K562 (cell line): ENCODE measurements at regions not wholly inside any gene's neighbourhood (a gene's known extent, or its start where the extent isn't known, plus 50 kb on each side); places are given as distances from the start of the nearest gene placed in this dataset.

ENCODE experiments used
- ATAC-seq: fragments of 200-7000 bp; cut with Tn5 transposase; 3 replicates; pipeline ENCODE4 v1.9.1; 2020; ENCODE audit warnings: moderate library complexity
- BruUV-seq: library from RNA; stranded (reverse); fragments of 400-500 nt; replicated peaks from 2 replicates; lab custom pipeline; 2021; lab: Mats Ljungman, UMichigan
- CTCF ChIA-PET: fragments of 300-600 bp; formaldehyde crosslinking; extraction: SDS; loops from one replicate; lab custom pipeline; 2021; ENCODE audit warnings: low intra/inter-chr PET ratio; lab: Yijun Ruan, JAX
- POLR2A ChIA-PET: fragments of 300-600, 350-650 bp; sonication (Branson Sonifier 250); formaldehyde crosslinking; extraction: SDS; loops from one replicate; lab custom pipeline; 2021; ENCODE audit warnings: antibody characterized with exemption, inconsistent platforms; lab: Yijun Ruan, JAX
- DNase-seq, 4 experiments: peaks; one replicate each; pipeline versions ENCODE4 v3.0.0 to v3.0.0-alpha.2; 2011 to 2018; ENCODE audit warnings: low spot score in 3 of 4, mixed read lengths in 3 of 4; ENCODE audit errors: extremely low read depth in 1 of 4
- FAIRE-seq: peaks from 2 replicates; lab custom pipeline; 2011; peaks lifted over from hg19 to GRCh38; lab: Jason Lieb, UNC
- H2AFZ ChIP-seq: 2 replicates; pipeline ENCODE4 v1.6.0; 2011; ENCODE audit warnings: low read depth, low read length, control low read depth, inconsistent platforms
- H3K27ac ChIP-seq: fragments of 200-600 bp; 3 replicates; pipeline ENCODE4 v1.8.0; 2011; ENCODE audit warnings: low read depth, mild to moderate bottlenecking, control low read depth, inconsistent platforms, low read length, moderate library complexity, mixed read lengths; ENCODE audit errors: extremely low read depth
- H3K27me3 ChIP-seq, 2 experiments: fragments of 300-600 bp in 1 of 2; 2 replicates in 1 of 2; 3 replicates in 1 of 2; pipeline versions ENCODE4 v1.6.0 to v1.8.0; 2011; ENCODE audit warnings: inconsistent platforms in 2 of 2, low read length in 2 of 2, mild to moderate bottlenecking in 1 of 2, mixed read lengths in 1 of 2, moderate library complexity in 1 of 2; ENCODE audit not compliant: control insufficient read depth in 2 of 2, insufficient read depth in 2 of 2
- H3K36me3 ChIP-seq: fragments of 300-600 bp; 3 replicates; pipeline ENCODE4 v1.8.0; 2011; ENCODE audit warnings: mild to moderate bottlenecking, low read length, inconsistent platforms; ENCODE audit not compliant: control insufficient read depth, insufficient read depth
- H3K4me1 ChIP-seq, 2 experiments: fragments of 200-600 bp in 1 of 2; replicated peaks in 1 of 2; 2 replicates in 1 of 2; 3 replicates in 1 of 2; pipeline versions ENCODE4 v1.5.1 to v1.8.0; 2011; ENCODE audit warnings: inconsistent platforms in 2 of 2, low read length in 2 of 2, mild to moderate bottlenecking in 1 of 2, mixed read lengths in 1 of 2, moderate library complexity in 1 of 2; ENCODE audit not compliant: control insufficient read depth in 2 of 2, insufficient read depth in 2 of 2
- H3K4me2 ChIP-seq: 2 replicates; pipeline ENCODE4 v1.6.1; 2011; ENCODE audit warnings: low read length, control low read depth, inconsistent platforms, mixed read lengths; ENCODE audit not compliant: insufficient read depth
- H3K4me3 ChIP-seq: fragments of 200-600 bp; sonication (generic), shearing (Covaris generic); 2 replicates; pipeline ENCODE4 v1.5.1; 2016; ENCODE audit warnings: control low read depth, inconsistent platforms
- H3K79me2 ChIP-seq: fragments of 200-600 bp; 3 replicates; pipeline ENCODE4 v1.8.0; 2011; ENCODE audit warnings: low read length, inconsistent platforms; ENCODE audit not compliant: control insufficient read depth, insufficient read depth
- H3K9ac ChIP-seq, 2 experiments: 2 replicates each; pipeline versions ENCODE4 v1.6.0 to v1.6.1; 2011; ENCODE audit warnings: low read depth in 2 of 2, low read length in 2 of 2, control low read depth in 1 of 2, inconsistent platforms in 1 of 2, mild to moderate bottlenecking in 1 of 2, mixed read lengths in 1 of 2; ENCODE audit not compliant: insufficient read depth in 1 of 2
- H3K9me1 ChIP-seq: one replicate; pipeline ENCODE4 v1.6.0; 2011; ENCODE audit warnings: inconsistent platforms, mild to moderate bottlenecking, low read length, moderate library complexity; ENCODE audit not compliant: control insufficient read depth, insufficient read depth
- H3K9me3 ChIP-seq: replicated peaks from 2 replicates; pipeline ENCODE4 v1.5.1; 2011; ENCODE audit warnings: low read depth, low read length, inconsistent platforms; ENCODE audit not compliant: control insufficient read depth, insufficient read depth
- H4K20me1 ChIP-seq: replicated peaks from 2 replicates; pipeline ENCODE4 v1.6.1; 2011; ENCODE audit warnings: low read length, inconsistent platforms, mixed read lengths; ENCODE audit not compliant: control insufficient read depth, insufficient read depth
- CREBBP ChIP-seq: IDR thresholded peaks from one replicate; pipeline ENCODE4 v1.6.1; 2012; ENCODE audit warnings: low read depth, mild to moderate bottlenecking, control low read depth, inconsistent platforms, low read length
- MCM7 ChIP-seq, 2 experiments: fragments of 450-650 bp; IDR thresholded peaks; 2 replicates each; pipeline ENCODE4 v1.6.1; 2016 to 2018
- NFXL1 ChIP-seq: fragments of 450-650 bp; formaldehyde crosslinking; IDR thresholded peaks from 2 replicates; pipeline ENCODE4 v1.4.0; 2021; ENCODE audit warnings: mild to moderate bottlenecking
- SMARCC2 ChIP-seq: fragments of 450-650 bp; IDR thresholded peaks from 2 replicates; pipeline ENCODE4 v1.6.1; 2017; ENCODE audit warnings: antibody characterized with exemption, moderate library complexity, mild to moderate bottlenecking, low read depth
- STAT5A ChIP-seq: IDR thresholded peaks from 2 replicates; pipeline ENCODE4 v1.6.1; 2012; ENCODE audit warnings: low read length, inconsistent platforms, borderline replicate concordance
- WGBS: fragments of 100-300 bp; shearing (Covaris generic); methylation state at CpG from one replicate; pipeline ENCODE4 v1.1.6; 2016; ENCODE audit warnings: low coverage, mixed read lengths; ENCODE audit not compliant: insufficient coverage; ENCODE audit errors: missing lambda C conversion rate; 5-methylcytosine and 5-hydroxymethylcytosine counted together
- in situ Hi-C: fragments of 300-500 bp; cut with MboI; formaldehyde crosslinking; loops from 4 replicates; pipeline ENCODE4 v1.15.0; 2018; ENCODE audit warnings: inconsistent platforms, mixed read lengths
- intact Hi-C: fragments of 100-400 bp; cut with micrococcal nuclease; formaldehyde crosslinking; loops from 2 replicates; pipeline ENCODE4 v1.14.2; 2022
- TF ChIP-seq, protein P1 (sequence below): fragments of 250-450 bp; sonication (Bioruptor Pico); IDR thresholded peaks from 2 replicates; pipeline ENCODE4 v1.8.0; 2022; ENCODE audit warnings: moderate library complexity, mild to moderate bottlenecking, inconsistent platforms
- TF ChIP-seq, protein P2 (sequence below): sonication (generic); formaldehyde crosslinking; IDR thresholded peaks from 2 replicates; pipeline ENCODE4 v1.8.1; 2023; ENCODE audit warnings: missing genetic modification reagents, mild to moderate bottlenecking, borderline replicate concordance

GRCh38 chr4:126869967-126870366, 762.8 kb upstream of the INTU start:
- H3K27me3 ChIP-seq: no peaks in the 10 kb centered on the region
- H3K4me1 ChIP-seq: no peaks in the 10 kb centered on the region
- in situ Hi-C loops (no loop called here), intact Hi-C loops (no loop called here)
- H3K9me3 ChIP-seq: peaks cover 32% of the 10 kb centered on the region
- no TSS peak for BruUV-seq
- H2AFZ ChIP-seq: no peak overlapping the region
- 76% methylated on average over 2 of the region's 2 CpGs for WGBS
- ChIA-PET POLR2A (no interaction called here), CTCF (no interaction called here)
- peaks cover 41% of the 10 kb centered on the region; the same call in 2 of the 3 replicates for H3K36me3 ChIP-seq
- no peak overlapping the region for H3K9ac ChIP-seq
- no peak overlapping the region for H3K4me3 ChIP-seq
- H3K9me1 ChIP-seq: no peaks in the 10 kb centered on the region
- TF ChIP-seq NFXL1 (CRISPR knock-in tag) (no peak), CREBBP (no peak), STAT5A (no peak), MCM7 (IDR thresholded peaks at IDR 0.05) (no peak), SMARCC2 (no peak)
- TF ChIP-seq, protein P1, sequence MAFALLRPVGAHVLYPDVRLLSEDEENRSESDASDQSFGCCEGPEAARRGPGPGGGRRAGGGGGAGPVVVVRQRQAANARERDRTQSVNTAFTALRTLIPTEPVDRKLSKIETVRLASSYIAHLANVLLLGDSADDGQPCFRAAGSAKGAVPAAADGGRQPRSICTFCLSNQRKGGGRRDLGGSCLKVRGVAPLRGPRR (CRISPR knock-in tag): no peak
- TF ChIP-seq, protein P2, sequence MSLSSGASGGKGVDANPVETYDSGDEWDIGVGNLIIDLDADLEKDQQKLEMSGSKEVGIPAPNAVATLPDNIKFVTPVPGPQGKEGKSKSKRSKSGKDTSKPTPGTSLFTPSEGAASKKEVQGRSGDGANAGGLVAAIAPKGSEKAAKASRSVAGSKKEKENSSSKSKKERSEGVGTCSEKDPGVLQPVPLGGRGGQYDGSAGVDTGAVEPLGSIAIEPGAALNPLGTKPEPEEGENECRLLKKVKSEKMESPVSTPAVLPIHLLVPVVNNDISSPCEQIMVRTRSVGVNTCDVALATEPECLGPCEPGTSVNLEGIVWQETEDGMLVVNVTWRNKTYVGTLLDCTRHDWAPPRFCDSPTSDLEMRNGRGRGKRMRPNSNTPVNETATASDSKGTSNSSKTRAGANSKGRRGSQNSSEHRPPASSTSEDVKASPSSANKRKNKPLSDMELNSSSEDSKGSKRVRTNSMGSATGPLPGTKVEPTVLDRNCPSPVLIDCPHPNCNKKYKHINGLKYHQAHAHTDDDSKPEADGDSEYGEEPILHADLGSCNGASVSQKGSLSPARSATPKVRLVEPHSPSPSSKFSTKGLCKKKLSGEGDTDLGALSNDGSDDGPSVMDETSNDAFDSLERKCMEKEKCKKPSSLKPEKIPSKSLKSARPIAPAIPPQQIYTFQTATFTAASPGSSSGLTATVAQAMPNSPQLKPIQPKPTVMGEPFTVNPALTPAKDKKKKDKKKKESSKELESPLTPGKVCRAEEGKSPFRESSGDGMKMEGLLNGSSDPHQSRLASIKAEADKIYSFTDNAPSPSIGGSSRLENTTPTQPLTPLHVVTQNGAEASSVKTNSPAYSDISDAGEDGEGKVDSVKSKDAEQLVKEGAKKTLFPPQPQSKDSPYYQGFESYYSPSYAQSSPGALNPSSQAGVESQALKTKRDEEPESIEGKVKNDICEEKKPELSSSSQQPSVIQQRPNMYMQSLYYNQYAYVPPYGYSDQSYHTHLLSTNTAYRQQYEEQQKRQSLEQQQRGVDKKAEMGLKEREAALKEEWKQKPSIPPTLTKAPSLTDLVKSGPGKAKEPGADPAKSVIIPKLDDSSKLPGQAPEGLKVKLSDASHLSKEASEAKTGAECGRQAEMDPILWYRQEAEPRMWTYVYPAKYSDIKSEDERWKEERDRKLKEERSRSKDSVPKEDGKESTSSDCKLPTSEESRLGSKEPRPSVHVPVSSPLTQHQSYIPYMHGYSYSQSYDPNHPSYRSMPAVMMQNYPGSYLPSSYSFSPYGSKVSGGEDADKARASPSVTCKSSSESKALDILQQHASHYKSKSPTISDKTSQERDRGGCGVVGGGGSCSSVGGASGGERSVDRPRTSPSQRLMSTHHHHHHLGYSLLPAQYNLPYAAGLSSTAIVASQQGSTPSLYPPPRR (CRISPR knock-in tag): no peak
- H3K4me2 ChIP-seq: no peak overlapping the region
- H3K27ac ChIP-seq: no peak overlapping the region
- H4K20me1 ChIP-seq: no peaks in the 10 kb centered on the region
- no peak for DNase-seq
- ATAC-seq: no peak
- peak; percentile 60 for FAIRE-seq
- peaks cover 46% of the 10 kb centered on the region for H3K79me2 ChIP-seq
